ENCODE measurements at regions not wholly inside any gene's neighbourhood (a gene's known extent, or its start where the extent isn't known, plus 50 kb on each side); places are given as distances from the start of the nearest gene placed in this dataset.
"Not testable (repeated sequence)": the region's sequence is repeated elsewhere in the genome, so short reads cannot be mapped to it uniquely, and the experiment has no call there.

DNA sequence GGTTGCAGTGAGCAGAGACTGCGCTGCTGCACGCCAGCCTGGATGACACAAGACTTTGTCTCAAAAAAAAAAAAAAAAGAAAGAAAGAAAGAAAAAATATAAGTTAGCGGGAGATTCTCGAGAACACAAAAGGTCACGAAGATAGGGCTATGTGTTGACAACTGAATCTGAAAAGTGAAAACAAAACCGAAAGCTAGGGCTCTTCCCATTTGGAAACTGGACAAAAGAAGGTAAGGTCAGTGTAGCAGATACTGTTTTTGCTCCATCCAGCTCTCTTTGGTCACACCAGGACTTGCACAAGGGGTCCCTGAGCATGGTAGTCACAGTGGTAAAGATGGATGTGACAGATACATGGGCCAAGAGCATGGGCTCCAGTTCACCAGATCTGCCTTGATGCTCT is 60.4 kb upstream of the MAP10 start:
- Histone ChIP-seq H3K36me3 (ENCODE audit: insufficient read depth, low read length) (no peaks in the 10 kb centered on the region), H3K9me3 (ENCODE audit: low read length) (peaks cover 6% of the 10 kb centered on the region), H3K27me3 (ENCODE audit: insufficient read depth, low read length, poor library complexity, severe bottlenecking) (no peaks in the 10 kb centered on the region), H3K4me3 (ENCODE audit: low read length) (no peak overlapping the region), H3K27ac (ENCODE audit: low read depth, low read length) (no peak overlapping the region), H3K4me1 (ENCODE audit: insufficient read depth, low read length) (no peaks in the 10 kb centered on the region)
- Mint-ChIP-seq H3K27ac (no peak overlapping the region), H3K27me3 (peaks cover 2 to 12% of the 10 kb centered on the region in 2 donors), H3K4me1 (no peaks in the 10 kb centered on the region), H3K36me3 (peaks cover 0 to 12% (median 3%) of the 10 kb centered on the region in 3 donors), H3K9me3 (peaks cover 12 to 18% (median 14%) of the 10 kb centered on the region in 5 donors), H3K4me3 (no peak overlapping the region)
- DNase-seq: no peak
- ChIA-PET POLR2A (no interaction called here), CTCF (interaction anchor here (0.6 kb wide), 1 partner anchor 61 kb away, joined by 3 read pairs; the partner anchor contains the start of gene MAP10)

DNA sequence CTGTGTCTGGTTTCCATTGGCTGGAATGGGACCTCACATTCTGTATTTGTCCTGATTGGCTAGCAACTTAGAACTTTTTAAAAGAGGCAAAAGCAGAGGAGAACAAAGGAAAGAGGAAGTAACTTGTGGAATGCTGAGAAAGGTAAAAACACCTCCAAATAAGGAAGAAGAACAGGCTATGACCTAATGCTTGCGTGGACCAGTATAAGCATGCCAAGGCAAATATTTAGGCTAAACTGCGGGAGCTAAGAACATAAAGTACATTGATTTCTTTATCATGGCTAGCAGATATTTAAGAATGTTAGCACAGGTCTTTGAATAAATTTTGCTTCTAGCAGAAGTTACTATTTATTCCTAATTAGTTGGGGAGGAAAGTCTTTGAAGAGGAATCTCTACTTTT is 59.5 kb upstream of the MAP10 start:
- peaks cover 12 to 17% (median 15%) of the 10 kb centered on the region in 5 donors for H3K9me3 Mint-ChIP-seq
- H3K36me3 ChIP-seq (ENCODE audit: insufficient read depth, low read length); H3K27ac ChIP-seq (ENCODE audit: low read depth, low read length); CTCF ChIA-PET; POLR2A ChIA-PET; H3K4me1 ChIP-seq (ENCODE audit: insufficient read depth, low read length); H3K27ac Mint-ChIP-seq; H3K9me3 ChIP-seq (ENCODE audit: low read length); DNase-seq; H3K4me1 Mint-ChIP-seq; H3K4me3 Mint-ChIP-seq; H3K4me3 ChIP-seq (ENCODE audit: low read length); H3K27me3 ChIP-seq (ENCODE audit: insufficient read depth, low read length, poor library complexity, severe bottlenecking): not testable (repeated sequence)
- peaks cover 0 to 12% (median 3%) of the 10 kb centered on the region in 3 donors for H3K36me3 Mint-ChIP-seq
- peaks cover 2 to 12% of the 10 kb centered on the region in 2 donors for H3K27me3 Mint-ChIP-seq

DNA sequence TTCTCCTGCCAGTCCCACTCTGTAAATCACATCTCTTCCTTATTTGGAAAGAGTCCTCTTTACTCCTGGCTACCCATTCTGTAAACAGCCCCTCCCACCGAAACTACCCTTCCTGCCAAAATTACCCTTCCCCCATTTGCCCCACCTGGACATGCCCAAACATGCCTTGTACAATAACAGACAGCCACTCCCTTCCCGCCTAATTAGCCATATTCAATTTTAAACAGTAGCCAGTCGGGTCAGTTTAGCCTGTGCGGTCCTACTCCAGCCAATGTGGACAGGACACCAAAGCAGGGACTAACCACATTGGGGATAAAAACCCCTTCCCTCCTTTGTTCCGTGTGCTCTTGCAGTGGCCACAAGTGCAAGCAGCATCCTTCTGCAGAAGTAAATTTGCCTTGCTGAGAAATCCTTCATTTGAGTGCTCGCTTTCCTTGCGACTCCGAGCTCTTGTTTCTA is 56.3 kb upstream of the MAP10 start:
- H3K27ac Mint-ChIP-seq: no peak overlapping the region
- Histone ChIP-seq H3K27me3 (ENCODE audit: insufficient read depth, low read length, poor library complexity, severe bottlenecking) (no peaks in the 10 kb centered on the region), H3K9me3 (ENCODE audit: low read length) (peaks cover 6% of the 10 kb centered on the region), H3K27ac (ENCODE audit: low read depth, low read length) (no peak overlapping the region), H3K4me1 (ENCODE audit: insufficient read depth, low read length) (no peaks in the 10 kb centered on the region), H3K36me3 (ENCODE audit: insufficient read depth, low read length) (no peaks in the 10 kb centered on the region), H3K4me3 (ENCODE audit: low read length) (no peak overlapping the region)
- ChIA-PET POLR2A (no interaction called here), CTCF (no interaction called here)
- H3K4me1 Mint-ChIP-seq: peaks cover 0 to 9% (median 0%) of the 10 kb centered on the region in 3 donors
- no peak overlapping the region for H3K4me3 Mint-ChIP-seq
- DNase-seq: no peak
- peaks cover 12 to 17% (median 16%) of the 10 kb centered on the region in 5 donors for H3K9me3 Mint-ChIP-seq
- H3K36me3 Mint-ChIP-seq: peaks cover 0 to 12% (median 3%) of the 10 kb centered on the region in 3 donors
- H3K27me3 Mint-ChIP-seq: peaks cover 2 to 26% of the 10 kb centered on the region in 2 donors

DNA sequence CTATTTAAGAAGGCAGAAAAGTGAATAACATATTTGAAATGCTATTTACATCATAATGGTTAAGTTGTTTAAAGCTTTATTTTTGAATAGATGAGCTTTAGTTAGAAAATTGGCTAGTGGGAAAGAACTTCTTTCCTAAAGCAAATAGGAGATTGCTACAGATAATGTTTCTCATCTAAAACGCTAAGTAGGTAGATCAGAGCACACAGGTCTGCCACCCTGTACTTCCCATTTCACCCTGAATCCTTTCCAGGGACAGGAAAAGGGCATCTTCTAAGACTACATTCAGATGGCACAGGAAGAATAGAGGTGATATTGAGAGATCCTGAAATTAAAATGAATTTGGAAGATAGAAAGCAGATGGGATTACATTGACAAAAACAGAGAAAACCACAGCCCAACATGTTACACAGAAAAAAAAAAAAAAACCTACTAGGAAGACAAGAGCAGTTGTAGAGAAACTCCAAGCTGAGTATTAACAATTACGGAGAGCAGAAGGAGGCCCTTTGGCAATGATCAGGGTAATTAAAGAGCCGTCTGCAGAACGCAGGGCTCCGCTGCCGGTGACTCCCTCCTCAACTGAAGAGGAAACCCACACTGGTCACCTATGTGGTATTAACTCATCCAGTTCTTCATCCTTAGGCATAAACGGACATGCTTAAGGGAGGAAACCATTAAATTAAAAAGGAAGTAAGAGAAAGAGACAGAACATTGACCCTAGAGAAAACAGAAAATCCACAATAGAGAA is 53.6 kb upstream of the MAP10 start:
- peaks cover 0 to 9% (median 0%) of the 10 kb centered on the region in 3 donors for H3K4me1 Mint-ChIP-seq
- no peaks in the 10 kb centered on the region for H3K27me3 ChIP-seq (ENCODE audit: insufficient read depth, low read length, poor library complexity, severe bottlenecking)
- H3K27me3 Mint-ChIP-seq: peaks cover 2 to 15% of the 10 kb centered on the region in 2 donors
- POLR2A ChIA-PET: no interaction called here
- H3K9me3 Mint-ChIP-seq: peaks cover 12 to 17% (median 16%) of the 10 kb centered on the region in 5 donors
- H3K36me3 Mint-ChIP-seq: peaks cover 0 to 10% (median 3%) of the 10 kb centered on the region in 3 donors
- H3K27ac ChIP-seq (ENCODE audit: low read depth, low read length): no peak overlapping the region
- H3K36me3 ChIP-seq (ENCODE audit: insufficient read depth, low read length): no peaks in the 10 kb centered on the region
- H3K4me3 ChIP-seq (ENCODE audit: low read length): no peak overlapping the region
- no peaks in the 10 kb centered on the region for H3K4me1 ChIP-seq (ENCODE audit: insufficient read depth, low read length)
- peaks cover 6% of the 10 kb centered on the region for H3K9me3 ChIP-seq (ENCODE audit: low read length)
- no peak overlapping the region for H3K4me3 Mint-ChIP-seq
- DNase-seq: no peak
- CTCF ChIA-PET: no interaction called here
- no peak overlapping the region for H3K27ac Mint-ChIP-seq

DNA sequence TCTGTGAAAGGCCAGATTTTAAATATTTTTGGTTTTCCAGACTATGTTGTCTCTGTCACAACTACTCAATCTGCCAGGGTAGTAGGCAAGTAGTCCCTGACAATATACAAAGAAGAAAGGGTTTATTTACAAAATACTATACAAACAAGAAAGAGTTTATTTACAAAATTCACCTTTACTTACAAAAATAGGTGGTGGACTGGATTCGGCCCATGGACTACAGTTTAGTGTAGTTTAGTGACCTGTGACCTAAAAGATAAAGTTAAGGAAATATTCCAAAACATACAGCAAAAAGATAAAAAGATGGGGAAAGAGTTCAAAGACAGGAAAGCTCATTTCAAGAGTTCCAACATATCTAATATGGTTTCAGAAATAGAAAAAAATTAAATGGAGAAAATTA is 52.9 kb upstream of the MAP10 start:
- Mint-ChIP-seq H3K27me3 (peaks cover 0 to 14% of the 10 kb centered on the region in 2 donors), H3K9me3 (peaks cover 12 to 16% (median 14%) of the 10 kb centered on the region in 5 donors), H3K4me1 (peaks cover 0 to 9% (median 0%) of the 10 kb centered on the region in 3 donors), H3K27ac (no peak overlapping the region), H3K4me3 (no peak overlapping the region), H3K36me3 (peaks cover 0 to 9% (median 3%) of the 10 kb centered on the region in 3 donors)
- no peak overlapping the region for H3K27ac ChIP-seq (ENCODE audit: low read depth, low read length)
- H3K4me1 ChIP-seq (ENCODE audit: insufficient read depth, low read length): no peaks in the 10 kb centered on the region
- H3K4me3 ChIP-seq (ENCODE audit: low read length): no peak overlapping the region
- H3K36me3 ChIP-seq (ENCODE audit: insufficient read depth, low read length): no peaks in the 10 kb centered on the region
- no peaks in the 10 kb centered on the region for H3K27me3 ChIP-seq (ENCODE audit: insufficient read depth, low read length, poor library complexity, severe bottlenecking)
- CTCF ChIA-PET: no interaction called here
- no peak for DNase-seq
- POLR2A ChIA-PET: no interaction called here
- peaks cover 6% of the 10 kb centered on the region for H3K9me3 ChIP-seq (ENCODE audit: low read length)

DNA sequence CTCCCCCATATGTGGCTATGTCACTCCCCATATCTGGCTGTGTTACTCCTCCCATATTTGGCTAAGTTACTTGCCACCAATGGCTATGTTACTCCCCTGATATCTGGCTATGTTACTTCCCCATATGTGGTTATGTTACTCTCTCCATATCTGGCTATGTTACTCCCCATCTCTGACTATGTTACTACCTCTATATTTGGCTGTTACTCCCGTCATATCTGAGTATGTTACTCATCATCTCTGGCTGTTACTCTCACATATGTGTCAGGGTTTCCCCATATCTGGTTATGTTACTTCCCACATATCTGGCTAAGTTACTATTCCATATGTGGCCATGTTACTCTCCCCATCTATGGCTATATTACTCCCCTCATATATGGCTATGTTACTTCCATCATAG is 50.3 kb upstream of the MAP10 start:
- POLR2A ChIA-PET: no interaction called here
- Histone ChIP-seq H3K36me3 (ENCODE audit: insufficient read depth, low read length) (no peaks in the 10 kb centered on the region), H3K27ac (ENCODE audit: low read depth, low read length) (no peak overlapping the region), H3K4me1 (ENCODE audit: insufficient read depth, low read length) (no peaks in the 10 kb centered on the region), H3K27me3 (ENCODE audit: insufficient read depth, low read length, poor library complexity, severe bottlenecking) (no peaks in the 10 kb centered on the region), H3K9me3 (ENCODE audit: low read length) (no peaks in the 10 kb centered on the region), H3K4me3 (ENCODE audit: low read length) (no peak overlapping the region)
- Mint-ChIP-seq H3K4me3 (no peak overlapping the region), H3K4me1 (peaks cover 0 to 9% (median 0%) of the 10 kb centered on the region in 3 donors), H3K27me3 (peaks cover 0 to 14% of the 10 kb centered on the region in 2 donors), H3K36me3 (no peaks in the 10 kb centered on the region), H3K9me3 (peaks cover 0 to 3% (median 0%) of the 10 kb centered on the region in 5 donors), H3K27ac (no peak overlapping the region)
- CTCF ChIA-PET: no interaction called here
- DNase-seq: no peak
